Common myeloid progenitor, CD34-positive (primary cell): ENCODE measurements at regions not wholly inside any gene's neighbourhood (a gene's known extent, or its start where the extent isn't known, plus 50 kb on each side); places are given as distances from the start of the nearest gene placed in this dataset.

ENCODE experiments used
- CTCF ChIA-PET: fragments of 350-600 bp; sonication (Branson Sonifier 250); formaldehyde crosslinking; loops from one replicate; lab custom pipeline; 2021; ENCODE audit warnings: antibody characterized with exemption; lab: Charles Lee
- POLR2A ChIA-PET: fragments of 350-600 bp; sonication (Branson Sonifier 250); formaldehyde crosslinking; loops from one replicate; lab custom pipeline; 2021; ENCODE audit warnings: antibody characterized with exemption; lab: Charles Lee
- DNase-seq, 3 donors: peaks; one replicate each; pipeline versions ENCODE4 v3.0.0 to v3.0.0-alpha.2; 2013
- H3K27ac ChIP-seq, 2 experiments: 1 replicate in 1 of 2; 2 replicates in 1 of 2; pipeline ENCODE4 v1.7.0; 2013; ENCODE audit warnings: inconsistent platforms in 2 of 2, low read length in 2 of 2, mild to moderate bottlenecking in 2 of 2, low read depth in 1 of 2, moderate library complexity in 1 of 2; ENCODE audit not compliant: severe bottlenecking in 2 of 2, insufficient read depth in 1 of 2, poor library complexity in 1 of 2
- H3K27me3 ChIP-seq, 5 experiments: replicated peaks in 2 of 5; 1 replicate in 3 of 5; 2 replicates in 2 of 5; pipeline versions ENCODE4 v1.6.1 to v1.7.0; 2013; ENCODE audit warnings: low read length in 4 of 5, mild to moderate bottlenecking in 2 of 5, moderate library complexity in 2 of 5, inconsistent platforms in 1 of 5; ENCODE audit not compliant: insufficient read depth in 5 of 5, control insufficient read depth in 4 of 5
- H3K36me3 ChIP-seq, 4 experiments: 1 replicate in 2 of 4; 2 replicates in 2 of 4; pipeline versions ENCODE4 v1.6.1 to v1.7.0; 2013; ENCODE audit warnings: low read length in 3 of 4, control low read depth in 1 of 4, mild to moderate bottlenecking in 1 of 4; ENCODE audit not compliant: control insufficient read depth in 4 of 4, insufficient read depth in 4 of 4
- H3K4me1 ChIP-seq, 4 experiments: 1 replicate in 3 of 4; 2 replicates in 1 of 4; pipeline versions ENCODE4 v1.6.1 to v1.7.1; 2013; ENCODE audit warnings: low read length in 3 of 4, mild to moderate bottlenecking in 3 of 4, control low read depth in 1 of 4, inconsistent platforms in 1 of 4, moderate library complexity in 1 of 4; ENCODE audit not compliant: control insufficient read depth in 4 of 4, insufficient read depth in 4 of 4; ENCODE audit errors: control extremely low read depth in 1 of 4
- H3K4me3 ChIP-seq, 7 experiments: 1 replicate in 4 of 7; 2 replicates in 3 of 7; pipeline versions ENCODE4 v1.5.1 to v1.7.0; 2013; ENCODE audit warnings: mild to moderate bottlenecking in 7 of 7, low read length in 6 of 7, moderate library complexity in 6 of 7, inconsistent platforms in 2 of 7, low read depth in 2 of 7, control low read depth in 1 of 7; ENCODE audit not compliant: insufficient read depth in 4 of 7, control insufficient read depth in 1 of 7; ENCODE audit errors: extremely low read depth in 1 of 7
- H3K9me3 ChIP-seq, 5 experiments: 1 replicate in 4 of 5; 2 replicates in 1 of 5; pipeline versions ENCODE4 v1.6.1 to v1.7.1; 2013; ENCODE audit warnings: low read length in 4 of 5, mild to moderate bottlenecking in 2 of 5, inconsistent platforms in 1 of 5, low read depth in 1 of 5, moderate library complexity in 1 of 5; ENCODE audit not compliant: control insufficient read depth in 4 of 5, insufficient read depth in 2 of 5; ENCODE audit errors: control extremely low read depth in 1 of 5
- WGBS: methylation state at CpG from one replicate; pipeline ENCODE4 v1.1.5; 2013; ENCODE audit not compliant: insufficient coverage; 5-methylcytosine and 5-hydroxymethylcytosine counted together

GRCh38 chr18:42583283-42583731 lies 532.2 kb downstream of the RIT2 start:
- Histone ChIP-seq H3K4me3 (no peak overlapping the region), H3K27me3 (peaks cover 0 to 2% (median 0%) of the 10 kb centered on the region in 5 experiments), H3K27ac (no peak overlapping the region), H3K4me1 (no peaks in the 10 kb centered on the region), H3K9me3 (no peaks in the 10 kb centered on the region), H3K36me3 (no peaks in the 10 kb centered on the region)
- ChIA-PET POLR2A (no interaction called here), CTCF (no interaction called here)
- 30% methylated on average over 1 of the region's 1 CpG for WGBS
- no peak for DNase-seq

GRCh38 chr18:42586601-42587000 lies 528.9 kb downstream of the RIT2 start:
- no peak for DNase-seq
- Histone ChIP-seq H3K27ac (no peak overlapping the region), H3K4me1 (no peaks in the 10 kb centered on the region), H3K9me3 (no peaks in the 10 kb centered on the region), H3K36me3 (no peaks in the 10 kb centered on the region), H3K4me3 (no peak overlapping the region), H3K27me3 (peaks cover 0 to 2% (median 0%) of the 10 kb centered on the region in 5 experiments)
- ChIA-PET CTCF (no interaction called here), POLR2A (interaction anchor here (0.6 kb wide), 1 partner anchor 178 kb away, joined by 4 read pairs; no protein-coding TSS in a partner anchor)
- 94% methylated on average over 2 of the region's 2 CpGs for WGBS

GRCh38 chr18:42588786-42589185 lies 526.7 kb downstream of the RIT2 start:
- Histone ChIP-seq H3K4me3 (no peak overlapping the region), H3K36me3 (no peaks in the 10 kb centered on the region), H3K27ac (no peak overlapping the region), H3K27me3 (no peaks in the 10 kb centered on the region), H3K4me1 (no peaks in the 10 kb centered on the region), H3K9me3 (no peaks in the 10 kb centered on the region)
- DNase-seq = no peak
- ChIA-PET CTCF (no interaction called here), POLR2A (no interaction called here)
- 90% methylated on average over 2 of the region's 3 CpGs for WGBS

GRCh38 chr18:42604820-42605219 lies 510.7 kb downstream of the RIT2 start:
- ChIA-PET CTCF (no interaction called here), POLR2A (no interaction called here)
- Histone ChIP-seq H3K27ac (no peak overlapping the region), H3K9me3 (no peaks in the 10 kb centered on the region), H3K4me3 (no peak overlapping the region), H3K27me3 (no peaks in the 10 kb centered on the region), H3K4me1 (no peaks in the 10 kb centered on the region), H3K36me3 (no peaks in the 10 kb centered on the region)
- no peak for DNase-seq

- Histone ChIP-seq H3K27ac (no peak overlapping the region), H3K9me3 (peaks cover 0 to 2% (median 0%) of the 10 kb centered on the region in 5 experiments), H3K27me3 (no peaks in the 10 kb centered on the region), H3K4me3 (no peak overlapping the region), H3K36me3 (no peaks in the 10 kb centered on the region), H3K4me1 (no peaks in the 10 kb centered on the region)
- ChIA-PET CTCF (interaction anchor here (0.9 kb wide), 1 partner anchor 11 kb away, joined by 5 read pairs; no protein-coding TSS in a partner anchor), POLR2A (no interaction called here)
- DNase-seq = no peak
- WGBS = 100% methylated on average over 4 of the region's 4 CpGs
Observed at GRCh38 chr18:42606886-42607495, 508.5 kb downstream of the RIT2 start.

GRCh38 chr18:42611134-42611533 lies 504.4 kb downstream of the RIT2 start:
- ChIA-PET POLR2A (no interaction called here), CTCF (no interaction called here)
- Histone ChIP-seq H3K36me3 (no peaks in the 10 kb centered on the region), H3K4me1 (no peaks in the 10 kb centered on the region), H3K4me3 (no peak overlapping the region), H3K27me3 (no peaks in the 10 kb centered on the region), H3K9me3 (peaks cover 0 to 2% (median 0%) of the 10 kb centered on the region in 5 experiments), H3K27ac (no peak overlapping the region)
- no CpG with 5 or more reads among the region's 1 CpG for WGBS
- DNase-seq = peak in 1 of 3 donors; percentile 1

- Histone ChIP-seq H3K4me1 (no peaks in the 10 kb centered on the region), H3K9me3 (peaks cover 0 to 2% (median 0%) of the 10 kb centered on the region in 5 experiments), H3K27me3 (no peaks in the 10 kb centered on the region), H3K36me3 (no peaks in the 10 kb centered on the region), H3K27ac (no peak overlapping the region), H3K4me3 (no peak overlapping the region)
- no peak for DNase-seq
- CTCF ChIA-PET = no interaction called here
- POLR2A ChIA-PET = no interaction called here
- 100% methylated on average over 1 of the region's 2 CpGs for WGBS
Observed at GRCh38 chr18:42614619-42615293, 500.7 kb downstream of the RIT2 start.
